ENCODE measurements at regions not wholly inside any gene's neighbourhood (a gene's known extent, or its start where the extent isn't known, plus 50 kb on each side); places are given as distances from the start of the nearest gene placed in this dataset.

- TF ChIP-seq POLR2A (IDR thresholded peaks at IDR 0.05) (no peak), POLR2AphosphoS5 (IDR thresholded peaks at IDR 0.05) (no peak), CTCF (IDR thresholded peaks at IDR 0.05) (no peak)
Observed at GRCh38 chr5:113808956-113809355, 295.5 kb downstream of the YTHDC2 start.

Data from breast epithelium (tissue), 3 donors.